ENCODE measurements at regions not wholly inside any gene's neighbourhood (a gene's known extent, or its start where the extent isn't known, plus 50 kb on each side); places are given as distances from the start of the nearest gene placed in this dataset.
"Not testable (repeated sequence)": the region's sequence is repeated elsewhere in the genome, so short reads cannot be mapped to it uniquely, and the experiment has no call there.

- ATAC-seq, result no peak
- intact Hi-C loops (cut with DNase I), result no loop called here
Observed at GRCh38 chr4:63080934-63081333, 1328.3 kb downstream of the TECRL start.

GRCh38 chr4:63063760-63064159 is 1345.5 kb downstream of the TECRL start:
- H3K27ac ChIP-seq, result no peak overlapping the region
- H3K9me3 ChIP-seq, result peaks cover 5 to 13% of the 10 kb centered on the region in 2 donors
- H3K36me3 ChIP-seq, result no peaks in the 10 kb centered on the region
- intact Hi-C loops (cut with DNase I), result no loop called here
- DNase-seq (no peak), ATAC-seq (no peak)
- H3K27me3 ChIP-seq, result no peaks in the 10 kb centered on the region
- H3K4me1 ChIP-seq, result no peaks in the 10 kb centered on the region
- no peak overlapping the region for H3K4me3 ChIP-seq
- no peak for TF ChIP-seq CTCF (IDR thresholded peaks at IDR 0.05)

More at GRCh38 chr4:63080934-63081333, 1328.3 kb downstream of the TECRL start:
- no peaks in the 10 kb centered on the region for H3K36me3 ChIP-seq
- H3K4me3 ChIP-seq, result no peak overlapping the region
- H3K27me3 ChIP-seq, result no peaks in the 10 kb centered on the region
- H3K9me3 ChIP-seq, result peaks cover 0 to 6% of the 10 kb centered on the region in 2 donors
- TF ChIP-seq CTCF (IDR thresholded peaks at IDR 0.05), result no peak
- H3K27ac ChIP-seq, result no peak overlapping the region
- no peak for DNase-seq
- H3K4me1 ChIP-seq, result no peaks in the 10 kb centered on the region

- H3K27ac ChIP-seq; DNase-seq; intact Hi-C loops (cut with DNase I); H3K27me3 ChIP-seq; H3K4me3 ChIP-seq; ATAC-seq; H3K4me1 ChIP-seq; H3K36me3 ChIP-seq: not testable (repeated sequence)
- peaks cover 5 to 18% of the 10 kb centered on the region in 2 donors for H3K9me3 ChIP-seq
Observed at GRCh38 chr4:63062891-63063290, 1346.4 kb downstream of the TECRL start.

- DNase-seq (no peak), ATAC-seq (no peak)
- Histone ChIP-seq H3K27me3 (no peaks in the 10 kb centered on the region), H3K36me3 (no peaks in the 10 kb centered on the region), H3K4me1 (no peaks in the 10 kb centered on the region), H3K9me3 (peaks cover 0 to 15% of the 10 kb centered on the region in 2 donors), H3K27ac (no peak overlapping the region), H3K4me3 (no peak overlapping the region)
- intact Hi-C loops (cut with DNase I), result no loop called here
- no peak for TF ChIP-seq CTCF (IDR thresholded peaks at IDR 0.05)
Observed at GRCh38 chr4:63049726-63050125, 1359.5 kb downstream of the TECRL start.

- H3K27ac ChIP-seq, result no peak overlapping the region
- H3K4me1 ChIP-seq, result no peaks in the 10 kb centered on the region
- ATAC-seq (no peak), DNase-seq (no peak)
- no peaks in the 10 kb centered on the region for H3K27me3 ChIP-seq
- intact Hi-C loops (cut with DNase I), result no loop called here
- H3K36me3 ChIP-seq, result no peaks in the 10 kb centered on the region
- H3K4me3 ChIP-seq, result no peak overlapping the region
- TF ChIP-seq CTCF (IDR thresholded peaks at IDR 0.05), result no peak
- peaks cover 0 to 15% of the 10 kb centered on the region in 2 donors for H3K9me3 ChIP-seq
Observed at GRCh38 chr4:63049278-63049677, 1360.0 kb downstream of the TECRL start.

GRCh38 chr4:63036159-63036866 is 1372.9 kb downstream of the TECRL start:
- H3K9me3 ChIP-seq, result no peaks in the 10 kb centered on the region
- H3K27ac ChIP-seq, result no peak overlapping the region
- no peaks in the 10 kb centered on the region for H3K4me1 ChIP-seq
- H3K4me3 ChIP-seq, result no peak overlapping the region
- H3K27me3 ChIP-seq, result no peaks in the 10 kb centered on the region
- intact Hi-C loops (cut with DNase I), result no loop called here
- no peak for ATAC-seq
- no peaks in the 10 kb centered on the region for H3K36me3 ChIP-seq
- TF ChIP-seq CTCF (IDR thresholded peaks at IDR 0.05), result no peak
- DNase-seq, result no peak
